Pancreas (tissue), 10 donors: ENCODE measurements at regions not wholly inside any gene's neighbourhood (a gene's known extent, or its start where the extent isn't known, plus 50 kb on each side); places are given as distances from the start of the nearest gene placed in this dataset.

ENCODE experiments used
- ATAC-seq, 4 donors: fragments of 200-7000 bp; cut with Tn5 transposase; one replicate each; pipeline versions ENCODE4 v1.8.0 to v1.9.1; 2020; ENCODE audit warnings: mild to moderate bottlenecking in 4 of 4, moderate library complexity in 4 of 4
- DNase-seq, 6 donors: peaks; one replicate each; pipeline ENCODE4 v3.0.0-alpha.2; 2020
- FAIRE-seq: peaks from 2 replicates; lab custom pipeline; 2012; peaks lifted over from hg19 to GRCh38; lab: Jason Lieb, UNC
- H3K27ac ChIP-seq, 4 donors: fragments of 200-600 bp; sonication (generic); 1 replicate in 3 of 4; 2 replicates in 1 of 4; pipeline versions ENCODE4 v1.5.0 to v1.8.0; 2020
- H3K27me3 ChIP-seq, 4 donors: fragments of 200-600 bp; one replicate each; pipeline ENCODE4 v1.8.0; 2021
- H3K36me3 ChIP-seq, 3 donors: fragments of 200-600 bp; sonication (generic) in 1 of 3; one replicate each; pipeline versions ENCODE4 v1.5.0 to v1.8.0; 2020 to 2021
- H3K4me1 ChIP-seq, 3 donors: fragments of 200-600 bp; one replicate each; pipeline ENCODE4 v1.8.0; 2021
- H3K4me3 ChIP-seq, 4 donors: fragments of 200-600 bp; sonication (generic) in 2 of 4; one replicate each; pipeline versions ENCODE4 v1.5.0 to v1.8.0; 2020 to 2021
- H3K9me3 ChIP-seq, 4 donors: fragments of 200-600 bp; one replicate each; pipeline ENCODE4 v1.8.0; 2021
- WGBS, 2 donors: extraction: QIAGEN DNeasy Blood & Tissue Kit; methylation state at CpG; one replicate each; pipeline ENCODE4 v1.1.7; 2013; 5-methylcytosine and 5-hydroxymethylcytosine counted together
- intact Hi-C, 3 donors: fragments of 100-400 bp; cut with DNase I; formaldehyde crosslinking; loops; one replicate each; pipeline versions ENCODE4 v1.11.1 to v1.14.2; 2022
- TF ChIP-seq, protein P1 (sequence below), 4 donors: fragments of 200-600 bp; sonication (generic) in 3 of 4; IDR thresholded peaks; one replicate each; pipeline versions ENCODE4 v1.5.0 to v1.8.0; 2021; ENCODE audit warnings: antibody characterized with exemption in 4 of 4
- donor health status: healthy with polysubstance abuse.
- donor health status: DM: no; HTN: no; CAD: no; lungs with moderate emphysema.
- donor health status: DM: no; HTN: no; CAD: no.
- donor health status: control.
- donor health status: control.
- donor health status: Bipolar disorder and iron deficiency.
- donor health status: DM: yes; HTN: yes; CAD: no.
- donor health status: DM: no; HTN: no; CAD: no.
- donor health status: DM: no; HTN: no; CAD: no.
- donor health status: DM: yes; HTN: yes; CAD: no.

DNA sequence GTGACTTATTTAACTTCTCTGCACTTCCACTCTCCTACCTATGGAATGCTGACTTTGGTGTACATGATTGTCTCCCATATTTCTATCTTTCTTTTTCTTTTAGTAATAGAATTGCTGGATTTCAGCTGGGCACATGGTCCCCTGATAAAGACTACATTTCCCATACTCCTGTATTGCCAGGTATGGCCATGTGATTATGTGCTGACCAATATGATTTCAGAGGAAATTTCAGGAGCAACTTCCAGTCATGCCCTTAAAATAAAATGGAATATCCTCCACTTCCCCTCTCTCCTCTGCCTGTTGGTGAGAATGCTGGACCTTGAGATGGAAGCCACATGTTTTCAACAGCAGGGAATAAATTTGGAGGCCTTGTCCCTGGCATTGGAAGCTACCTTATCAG lies 130.7 kb upstream of the IGSF21 start:
- Histone ChIP-seq H3K36me3 (no peaks in the 10 kb centered on the region), H3K4me3 (no peak overlapping the region), H3K9me3 (no peaks in the 10 kb centered on the region), H3K27me3 (no peaks in the 10 kb centered on the region), H3K27ac (no peak overlapping the region), H3K4me1 (no peaks in the 10 kb centered on the region)
- TF ChIP-seq, protein P1, sequence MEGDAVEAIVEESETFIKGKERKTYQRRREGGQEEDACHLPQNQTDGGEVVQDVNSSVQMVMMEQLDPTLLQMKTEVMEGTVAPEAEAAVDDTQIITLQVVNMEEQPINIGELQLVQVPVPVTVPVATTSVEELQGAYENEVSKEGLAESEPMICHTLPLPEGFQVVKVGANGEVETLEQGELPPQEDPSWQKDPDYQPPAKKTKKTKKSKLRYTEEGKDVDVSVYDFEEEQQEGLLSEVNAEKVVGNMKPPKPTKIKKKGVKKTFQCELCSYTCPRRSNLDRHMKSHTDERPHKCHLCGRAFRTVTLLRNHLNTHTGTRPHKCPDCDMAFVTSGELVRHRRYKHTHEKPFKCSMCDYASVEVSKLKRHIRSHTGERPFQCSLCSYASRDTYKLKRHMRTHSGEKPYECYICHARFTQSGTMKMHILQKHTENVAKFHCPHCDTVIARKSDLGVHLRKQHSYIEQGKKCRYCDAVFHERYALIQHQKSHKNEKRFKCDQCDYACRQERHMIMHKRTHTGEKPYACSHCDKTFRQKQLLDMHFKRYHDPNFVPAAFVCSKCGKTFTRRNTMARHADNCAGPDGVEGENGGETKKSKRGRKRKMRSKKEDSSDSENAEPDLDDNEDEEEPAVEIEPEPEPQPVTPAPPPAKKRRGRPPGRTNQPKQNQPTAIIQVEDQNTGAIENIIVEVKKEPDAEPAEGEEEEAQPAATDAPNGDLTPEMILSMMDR (IDR thresholded peaks at IDR 0.05), result no peak
- intact Hi-C loops, result no loop called here
- no peak for FAIRE-seq
- no peak for ATAC-seq
- DNase-seq, result no peak

DNA sequence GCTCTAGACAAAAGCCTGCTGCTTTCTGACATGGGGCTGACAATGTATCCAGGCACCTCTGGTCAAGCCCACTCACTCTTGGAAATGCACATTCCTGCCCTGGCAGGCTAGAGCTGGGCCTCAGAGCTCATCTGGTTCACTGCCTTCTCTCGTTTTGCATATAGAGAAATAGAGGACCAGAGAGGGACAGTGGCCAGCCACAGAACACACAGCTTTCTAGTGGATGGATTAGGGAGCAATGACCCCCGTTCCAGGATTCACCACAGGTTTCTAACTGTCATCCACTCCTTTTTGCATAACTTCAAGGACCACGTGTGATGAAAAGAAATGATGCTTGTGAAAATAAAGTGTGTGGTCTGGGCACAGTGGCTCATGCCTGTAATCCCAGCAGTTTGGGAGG lies 129.6 kb upstream of the IGSF21 start:
- intact Hi-C loops, result no loop called here
- ATAC-seq (no peak), FAIRE-seq (no peak), DNase-seq (no peak)
- no peaks in the 10 kb centered on the region for H3K4me1 ChIP-seq
- H3K36me3 ChIP-seq, result no peaks in the 10 kb centered on the region
- WGBS, 2 donors, result 50 to 51% methylated on average over 3 of the region's 3 CpGs
- no peaks in the 10 kb centered on the region for H3K27me3 ChIP-seq
- no peak overlapping the region for H3K27ac ChIP-seq
- H3K9me3 ChIP-seq, result no peaks in the 10 kb centered on the region
- TF ChIP-seq, protein P1 (IDR thresholded peaks at IDR 0.05), result no peak
- H3K4me3 ChIP-seq, result no peak overlapping the region

DNA sequence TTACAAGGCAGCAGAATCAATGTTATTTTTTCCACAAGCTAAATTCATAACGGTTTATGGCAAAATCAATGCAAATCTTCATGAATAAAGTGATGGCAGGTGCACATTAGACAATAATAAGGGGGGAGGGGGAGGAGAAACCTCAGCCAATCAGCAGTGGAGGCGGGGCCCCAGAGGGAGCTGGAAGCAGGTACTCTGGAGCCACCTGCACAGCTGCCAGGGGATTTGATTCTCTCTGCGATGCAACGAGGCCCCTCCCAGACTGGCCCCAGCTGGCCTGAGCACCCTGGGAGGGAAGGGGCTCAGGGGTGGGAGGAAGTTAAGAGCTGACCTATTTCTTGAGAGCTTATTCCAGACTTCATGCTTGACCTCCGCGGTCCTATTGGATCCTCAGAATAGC lies 127.8 kb upstream of the IGSF21 start:
- TF ChIP-seq, protein P1 (IDR thresholded peaks at IDR 0.05), result no peak
- Histone ChIP-seq H3K27me3 (no peaks in the 10 kb centered on the region), H3K4me1 (no peaks in the 10 kb centered on the region), H3K9me3 (no peaks in the 10 kb centered on the region), H3K4me3 (no peak overlapping the region), H3K27ac (no peak overlapping the region), H3K36me3 (no peaks in the 10 kb centered on the region)
- WGBS, 2 donors, result 27 to 41% methylated on average over 6 of the region's 6 CpGs
- intact Hi-C loops, result no loop called here
- DNase-seq (no peak), ATAC-seq (no peak), FAIRE-seq (no peak)

DNA sequence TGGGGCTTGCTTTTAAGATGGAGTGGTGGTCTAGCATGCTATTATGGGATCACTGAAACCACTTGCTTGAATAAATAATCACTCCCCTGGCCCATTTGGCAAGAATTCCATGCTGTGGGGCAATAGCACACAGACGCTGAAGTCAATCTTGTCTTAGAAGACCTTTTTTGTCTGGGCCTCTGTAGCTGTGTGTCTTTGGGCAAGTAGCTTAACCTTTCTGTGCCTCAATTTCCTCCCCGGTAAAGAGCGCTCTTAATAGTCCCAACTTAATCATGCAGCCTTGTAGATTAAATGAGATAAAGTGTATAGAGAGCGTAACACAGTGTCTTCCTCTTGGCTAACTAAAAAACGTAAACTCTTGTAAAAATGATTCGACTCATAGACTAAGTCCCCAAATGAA lies 125.4 kb upstream of the IGSF21 start:
- Histone ChIP-seq H3K27me3 (no peaks in the 10 kb centered on the region), H3K36me3 (no peaks in the 10 kb centered on the region), H3K27ac (no peak overlapping the region), H3K4me1 (no peaks in the 10 kb centered on the region), H3K4me3 (no peak overlapping the region), H3K9me3 (no peaks in the 10 kb centered on the region)
- TF ChIP-seq, protein P1 (IDR thresholded peaks at IDR 0.05), result no peak
- 73 to 78% methylated on average over 6 of the region's 6 CpGs for WGBS, 2 donors
- DNase-seq (no peak), ATAC-seq (no peak), FAIRE-seq (no peak)
- intact Hi-C loops, result no loop called here

DNA sequence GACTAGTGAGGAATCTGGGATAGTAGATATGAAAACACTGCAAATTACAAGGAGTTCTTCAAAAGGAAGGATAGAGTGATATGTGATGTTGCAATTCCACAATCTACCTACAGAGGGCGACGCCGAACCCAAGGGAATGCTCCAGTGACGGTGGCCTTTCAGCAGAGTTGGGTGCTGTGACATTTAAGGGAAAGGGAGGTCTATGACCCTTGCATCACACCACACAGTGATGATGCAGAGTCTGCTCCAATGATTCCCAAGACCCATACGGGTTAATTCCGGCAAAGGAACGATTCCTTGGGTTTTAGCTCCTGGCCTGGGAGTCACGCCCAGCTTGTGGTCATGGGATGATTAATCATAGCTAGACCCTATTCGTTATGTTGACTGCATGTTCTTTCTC lies 123.0 kb upstream of the IGSF21 start:
- peak in 2 of 6 donors; percentile 8 to 36 for DNase-seq
- no peak overlapping the region for H3K27ac ChIP-seq
- H3K36me3 ChIP-seq, result no peaks in the 10 kb centered on the region
- no peaks in the 10 kb centered on the region for H3K9me3 ChIP-seq
- no peak for FAIRE-seq
- H3K27me3 ChIP-seq, result no peaks in the 10 kb centered on the region
- 23 to 26% methylated on average over 9 of the region's 9 CpGs for WGBS, 2 donors
- peak in 3 of 4 donors; percentile 38 to 53 (median 46) for ATAC-seq
- TF ChIP-seq, protein P1 (IDR thresholded peaks at IDR 0.05), result peak; percentile 39 to 57 (median 53)
- intact Hi-C loops, result no loop called here
- H3K4me3 ChIP-seq, result no peak overlapping the region
- H3K4me1 ChIP-seq, result no peaks in the 10 kb centered on the region
